Breast epithelium (tissue), 3 donors: ENCODE measurements at regions not wholly inside any gene's neighbourhood (a gene's known extent, or its start where the extent isn't known, plus 50 kb on each side); places are given as distances from the start of the nearest gene placed in this dataset.

Source experiments
- POLR2A ChIP-seq: fragments of 450-650 bp; IDR thresholded peaks from one replicate; pipeline ENCODE4 v1.6.1; 2016; ENCODE audit warnings: antibody characterized with exemption, mild to moderate bottlenecking, moderate library complexity
- POLR2AphosphoS5 ChIP-seq, 3 donors: sonication (generic); formaldehyde crosslinking; IDR thresholded peaks; one replicate each; pipeline ENCODE4 v1.6.1; 2017; ENCODE audit warnings: antibody characterized with exemption in 3 of 3
- TF ChIP-seq, protein P1 (sequence below), 3 donors: fragments of 450-650 bp; IDR thresholded peaks; one replicate each; pipeline ENCODE4 v1.5.1; 2016 to 2017; ENCODE audit warnings: antibody characterized with exemption in 3 of 3, mild to moderate bottlenecking in 3 of 3, moderate library complexity in 3 of 3

- TF ChIP-seq, protein P1, sequence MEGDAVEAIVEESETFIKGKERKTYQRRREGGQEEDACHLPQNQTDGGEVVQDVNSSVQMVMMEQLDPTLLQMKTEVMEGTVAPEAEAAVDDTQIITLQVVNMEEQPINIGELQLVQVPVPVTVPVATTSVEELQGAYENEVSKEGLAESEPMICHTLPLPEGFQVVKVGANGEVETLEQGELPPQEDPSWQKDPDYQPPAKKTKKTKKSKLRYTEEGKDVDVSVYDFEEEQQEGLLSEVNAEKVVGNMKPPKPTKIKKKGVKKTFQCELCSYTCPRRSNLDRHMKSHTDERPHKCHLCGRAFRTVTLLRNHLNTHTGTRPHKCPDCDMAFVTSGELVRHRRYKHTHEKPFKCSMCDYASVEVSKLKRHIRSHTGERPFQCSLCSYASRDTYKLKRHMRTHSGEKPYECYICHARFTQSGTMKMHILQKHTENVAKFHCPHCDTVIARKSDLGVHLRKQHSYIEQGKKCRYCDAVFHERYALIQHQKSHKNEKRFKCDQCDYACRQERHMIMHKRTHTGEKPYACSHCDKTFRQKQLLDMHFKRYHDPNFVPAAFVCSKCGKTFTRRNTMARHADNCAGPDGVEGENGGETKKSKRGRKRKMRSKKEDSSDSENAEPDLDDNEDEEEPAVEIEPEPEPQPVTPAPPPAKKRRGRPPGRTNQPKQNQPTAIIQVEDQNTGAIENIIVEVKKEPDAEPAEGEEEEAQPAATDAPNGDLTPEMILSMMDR (IDR thresholded peaks at IDR 0.05) = no peak
- TF ChIP-seq POLR2A = no peak
- no peak for TF ChIP-seq POLR2AphosphoS5 (IDR thresholded peaks at IDR 0.05)
Measured at GRCh38 chr7:125391921-125392320, 462.3 kb upstream of the POT1 start.
